ENCODE measurements at regions not wholly inside any gene's neighbourhood (a gene's known extent, or its start where the extent isn't known, plus 50 kb on each side); places are given as distances from the start of the nearest gene placed in this dataset.
A peak's percentile ranks its signal among the peaks of the same experiment; 100 is the strongest.

GRCh38 chr16:85274924-85275323 is 162.7 kb upstream of the CIBAR2 start:
- intact Hi-C loops (cut with micrococcal nuclease; ENCODE audit: unreplicated experiment): no loop called here
- no peaks in the 10 kb centered on the region; the same call in 1 of the 2 replicates for H3K4me1 ChIP-seq (ENCODE audit: control insufficient read depth, insufficient read depth, low read length)
- ChIA-PET POLR2A (no interaction called here), CTCF (interaction anchor here (0.8 to 1.1 kb wide), 3 partner anchors 12 to 160 kb away, joined by 3 read pairs; no protein-coding TSS in a partner anchor)
- H3K27ac ChIP-seq (ENCODE audit: low read length): no peak overlapping the region
- no peaks in the 10 kb centered on the region for H3K27me3 ChIP-seq (ENCODE audit: control insufficient read depth, insufficient read depth, low read length)
- no peak for ATAC-seq
- no peaks in the 10 kb centered on the region for H3K36me3 ChIP-seq (ENCODE audit: control insufficient read depth, insufficient read depth, low read length)
- in situ Hi-C loops (cut with HindIII; ENCODE audit: low pct_unique_long_range_greater_than_20kb, low sequenced_read_pairs): no loop called here
- no peak for DNase-seq (ENCODE audit: low read depth, low spot score)
- H3K9me3 ChIP-seq (ENCODE audit: control insufficient read depth, insufficient read depth, low read depth, low read length): no peaks in the 10 kb centered on the region
- H3K4me3 ChIP-seq (ENCODE audit: low read depth in 2 of 2, low read length in 2 of 2): no peak overlapping the region
- no peak for TF ChIP-seq POLR2AphosphoS5 (IDR thresholded peaks at IDR 0.05; ENCODE audit: low read depth, low read length)
- TF ChIP-seq SIN3A (IDR thresholded peaks at IDR 0.05; ENCODE audit: borderline replicate concordance, insufficient read depth, low read depth, low read length): no peak
- no peak for TF ChIP-seq REST (IDR thresholded peaks at IDR 0.05; ENCODE audit: insufficient read depth in 1 of 2, low read depth in 2 of 2, low read length in 1 of 2)
- no peak for TF ChIP-seq CTCF (IDR thresholded peaks at IDR 0.05)
- TF ChIP-seq TCF7L2 (IDR thresholded peaks at IDR 0.05; ENCODE audit: low read depth, low read length): no peak
- BruUV-seq (replicated peaks): no TSS peak

DNA sequence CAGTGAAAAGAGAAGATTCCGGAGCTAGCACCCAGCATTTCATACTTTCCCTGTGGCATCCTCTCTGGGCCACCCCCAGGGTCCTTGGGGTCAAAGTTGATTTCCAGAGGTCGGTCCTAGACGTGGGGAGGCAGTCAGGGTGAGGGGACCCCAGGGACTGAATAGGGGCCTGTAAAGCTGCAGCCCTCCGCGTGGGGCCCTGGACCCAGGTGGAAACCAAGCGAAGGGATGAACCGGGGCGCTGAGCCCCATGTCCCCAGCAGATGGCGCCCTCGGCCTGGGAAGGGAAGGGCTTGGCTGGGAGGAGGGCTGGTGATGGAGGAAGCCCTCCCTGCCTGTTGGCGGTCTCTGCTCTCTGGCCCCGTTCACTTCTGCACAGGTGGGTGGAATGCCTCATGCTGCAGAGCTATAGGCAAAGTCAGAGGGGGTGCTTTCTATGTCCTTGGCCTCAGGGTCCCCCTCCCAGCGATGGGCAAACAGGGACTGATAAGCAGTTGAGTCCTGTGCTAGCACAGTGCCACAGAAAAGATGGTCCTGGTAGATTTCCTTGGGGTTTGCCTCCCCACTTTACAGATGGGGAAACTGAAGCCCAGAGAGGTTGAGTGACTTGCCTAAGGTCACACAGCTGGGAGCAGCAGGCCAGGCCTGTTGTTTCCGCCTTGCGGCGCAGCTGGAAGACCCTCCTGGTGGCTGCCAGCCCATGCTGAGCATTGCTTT is 163.4 kb upstream of the CIBAR2 start:
- CTCF ChIA-PET: interaction anchor here (1.1 kb wide), 1 partner anchor 28 kb away, joined by 3 read pairs; no protein-coding TSS in a partner anchor
- Histone ChIP-seq H3K9me3 (ENCODE audit: control insufficient read depth, insufficient read depth, low read depth, low read length) (no peaks in the 10 kb centered on the region), H3K27me3 (ENCODE audit: control insufficient read depth, insufficient read depth, low read length) (no peaks in the 10 kb centered on the region), H3K27ac (ENCODE audit: low read length) (peak overlapping the region; percentile 44; the same call in 1 of the 2 replicates), H3K4me1 (ENCODE audit: control insufficient read depth, insufficient read depth, low read length) (no peaks in the 10 kb centered on the region; the same call in 1 of the 2 replicates), H3K4me3 (ENCODE audit: low read depth in 2 of 2, low read length in 2 of 2) (no peak overlapping the region), H3K36me3 (ENCODE audit: control insufficient read depth, insufficient read depth, low read length) (no peaks in the 10 kb centered on the region)
- TF ChIP-seq REST (IDR thresholded peaks at IDR 0.05; ENCODE audit: insufficient read depth in 1 of 2, low read depth in 2 of 2, low read length in 1 of 2) (no peak), CTCF (IDR thresholded peaks at IDR 0.05) (peak; percentile 92)
- BruUV-seq (replicated peaks): no TSS peak
- POLR2A ChIA-PET: no interaction called here
- in situ Hi-C loops (cut with HindIII; ENCODE audit: low pct_unique_long_range_greater_than_20kb, low sequenced_read_pairs) (no loop called here), intact Hi-C loops (cut with micrococcal nuclease; ENCODE audit: unreplicated experiment) (no loop called here)
- ATAC-seq (peak; percentile 88), DNase-seq (ENCODE audit: low read depth, low spot score) (peak; percentile 30)
